Fibroblast of the aortic adventitia (primary cell): ENCODE measurements at regions not wholly inside any gene's neighbourhood (a gene's known extent, or its start where the extent isn't known, plus 50 kb on each side); places are given as distances from the start of the nearest gene placed in this dataset.
"Not testable (repeated sequence)": the region's sequence is repeated elsewhere in the genome, so short reads cannot be mapped to it uniquely, and the experiment has no call there.

Source experiments
- DNase-seq: peaks from one replicate; pipeline ENCODE4 v3.0.0-alpha.2; 2010; ENCODE audit warnings: low read depth
- H3K4me3 ChIP-seq: 2 replicates; pipeline ENCODE4 v1.5.1; 2011; ENCODE audit warnings: low read depth, mild to moderate bottlenecking, control low read depth, low read length, moderate library complexity
- CTCF ChIP-seq: IDR thresholded peaks from 2 replicates; pipeline ENCODE4 v1.5.1; 2011; ENCODE audit warnings: mild to moderate bottlenecking, low read length, control low read depth, inconsistent platforms; ENCODE audit not compliant: insufficient read depth

GRCh38 chr6:11404081-11404480, 133.5 kb upstream of the TMEM170B start:
- DNase-seq = no peak
- H3K4me3 ChIP-seq = no peak overlapping the region
- no peak for TF ChIP-seq CTCF

GRCh38 chr6:11403035-11403601, 134.4 kb upstream of the TMEM170B start:
- no peak for TF ChIP-seq CTCF
- H3K4me3 ChIP-seq = no peak overlapping the region
- DNase-seq = no peak

- H3K4me3 ChIP-seq, DNase-seq: not testable (repeated sequence)
Measured at GRCh38 chr6:11402581-11402980, 135.0 kb upstream of the TMEM170B start.

- not testable (repeated sequence) for H3K4me3 ChIP-seq, DNase-seq
Measured at GRCh38 chr6:11401954-11402353, 135.6 kb upstream of the TMEM170B start.

- no peak for TF ChIP-seq CTCF
- no peak for DNase-seq
- H3K4me3 ChIP-seq = no peak overlapping the region
Measured at GRCh38 chr6:11398451-11399326, 138.9 kb upstream of the TMEM170B start.

GRCh38 chr6:11397622-11398450, 139.7 kb upstream of the TMEM170B start:
- TF ChIP-seq CTCF = no peak
- no peak overlapping the region for H3K4me3 ChIP-seq
- DNase-seq = no peak

GRCh38 chr6:11396860-11397259, 140.7 kb upstream of the TMEM170B start:
- TF ChIP-seq CTCF = no peak
- H3K4me3 ChIP-seq = no peak overlapping the region
- DNase-seq = no peak
